ENCODE measurements at regions not wholly inside any gene's neighbourhood (a gene's known extent, or its start where the extent isn't known, plus 50 kb on each side); places are given as distances from the start of the nearest gene placed in this dataset.
A peak's percentile ranks its signal among the peaks of the same experiment; 100 is the strongest.

DNA sequence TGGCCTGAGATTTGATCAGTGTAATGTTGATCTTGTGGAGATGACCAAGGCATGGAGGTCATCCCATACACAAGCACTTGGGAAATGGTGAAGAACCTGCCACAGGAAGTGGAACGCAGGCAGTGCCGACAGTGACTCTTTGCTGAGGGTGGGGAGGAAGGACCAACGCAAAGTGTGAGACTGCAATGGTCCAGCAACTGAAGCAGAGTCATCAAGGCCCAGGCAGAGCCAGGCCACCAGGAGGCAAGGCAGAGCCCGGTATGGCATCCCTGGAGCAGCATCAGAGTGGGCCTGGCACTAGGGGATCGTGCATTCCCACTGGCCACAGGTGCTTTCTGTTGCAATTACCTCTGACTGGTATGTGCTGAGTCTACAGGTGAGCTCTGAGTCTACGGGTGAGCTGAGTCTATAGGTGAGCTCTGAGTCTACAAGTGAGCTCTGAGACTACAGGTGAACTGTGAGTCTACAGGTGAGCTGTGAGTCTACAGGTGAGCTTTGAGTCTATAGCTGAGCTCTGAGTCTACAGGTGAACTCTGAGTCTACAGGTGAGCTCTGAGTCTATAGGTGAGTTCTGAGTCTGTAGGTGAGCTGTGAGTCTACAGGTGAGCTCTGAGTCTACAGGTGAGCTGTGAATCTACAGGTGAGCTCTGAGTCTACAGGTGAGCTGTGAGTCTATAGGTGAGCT lies 132.9 kb downstream of the KLF6 start:
- 90% methylated on average over 3 of the region's 6 CpGs for WGBS (ENCODE audit: insufficient coverage, low coverage, low lambda C conversion rate, missing lambda C conversion rate)
- intact Hi-C loops (cut with DNase I) = no loop called here
- H3K27me3 ChIP-seq = no peaks in the 10 kb centered on the region
- no peak overlapping the region for H3K4me3 ChIP-seq
- no peak for ATAC-seq
- no peaks in the 10 kb centered on the region for H3K36me3 ChIP-seq
- no peaks in the 10 kb centered on the region for H3K4me1 ChIP-seq
- no peaks in the 10 kb centered on the region for H3K9me3 ChIP-seq
- H3K27ac ChIP-seq = no peak overlapping the region
- TF ChIP-seq, protein P1, sequence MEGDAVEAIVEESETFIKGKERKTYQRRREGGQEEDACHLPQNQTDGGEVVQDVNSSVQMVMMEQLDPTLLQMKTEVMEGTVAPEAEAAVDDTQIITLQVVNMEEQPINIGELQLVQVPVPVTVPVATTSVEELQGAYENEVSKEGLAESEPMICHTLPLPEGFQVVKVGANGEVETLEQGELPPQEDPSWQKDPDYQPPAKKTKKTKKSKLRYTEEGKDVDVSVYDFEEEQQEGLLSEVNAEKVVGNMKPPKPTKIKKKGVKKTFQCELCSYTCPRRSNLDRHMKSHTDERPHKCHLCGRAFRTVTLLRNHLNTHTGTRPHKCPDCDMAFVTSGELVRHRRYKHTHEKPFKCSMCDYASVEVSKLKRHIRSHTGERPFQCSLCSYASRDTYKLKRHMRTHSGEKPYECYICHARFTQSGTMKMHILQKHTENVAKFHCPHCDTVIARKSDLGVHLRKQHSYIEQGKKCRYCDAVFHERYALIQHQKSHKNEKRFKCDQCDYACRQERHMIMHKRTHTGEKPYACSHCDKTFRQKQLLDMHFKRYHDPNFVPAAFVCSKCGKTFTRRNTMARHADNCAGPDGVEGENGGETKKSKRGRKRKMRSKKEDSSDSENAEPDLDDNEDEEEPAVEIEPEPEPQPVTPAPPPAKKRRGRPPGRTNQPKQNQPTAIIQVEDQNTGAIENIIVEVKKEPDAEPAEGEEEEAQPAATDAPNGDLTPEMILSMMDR (IDR thresholded peaks at IDR 0.05) = no peak
- TF ChIP-seq POLR2A (IDR thresholded peaks at IDR 0.05) = no peak
- DNase-seq = no peak

DNA sequence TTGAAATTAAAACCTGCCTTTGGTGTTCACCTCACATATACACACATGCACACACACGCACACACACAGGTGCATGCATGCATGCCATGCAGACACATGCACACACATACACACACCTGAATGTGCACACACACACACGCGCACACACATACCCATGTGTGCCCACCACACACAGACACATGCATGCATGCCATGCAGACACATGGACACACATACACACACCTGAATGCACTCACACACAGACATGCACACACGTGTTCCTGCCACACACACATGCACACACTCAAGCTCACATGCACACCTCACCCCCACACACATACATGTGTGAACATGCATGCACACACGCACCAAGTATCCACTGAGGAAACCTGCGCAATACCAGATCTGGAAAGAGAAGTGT lies 136.4 kb downstream of the KLF6 start:
- no peak for TF ChIP-seq POLR2A (IDR thresholded peaks at IDR 0.05)
- TF ChIP-seq, protein P1 (IDR thresholded peaks at IDR 0.05) = no peak
- 87% methylated on average over 5 of the region's 6 CpGs for WGBS (ENCODE audit: insufficient coverage, low coverage, low lambda C conversion rate, missing lambda C conversion rate)
- no peak overlapping the region for H3K27ac ChIP-seq
- no peaks in the 10 kb centered on the region for H3K9me3 ChIP-seq
- H3K4me1 ChIP-seq = no peaks in the 10 kb centered on the region
- H3K36me3 ChIP-seq = no peaks in the 10 kb centered on the region
- DNase-seq (no peak), ATAC-seq (peak in 1 of 4 donors; percentile 26)
- H3K27me3 ChIP-seq = no peaks in the 10 kb centered on the region
- intact Hi-C loops (cut with DNase I) = no loop called here
- H3K4me3 ChIP-seq = no peak overlapping the region

DNA sequence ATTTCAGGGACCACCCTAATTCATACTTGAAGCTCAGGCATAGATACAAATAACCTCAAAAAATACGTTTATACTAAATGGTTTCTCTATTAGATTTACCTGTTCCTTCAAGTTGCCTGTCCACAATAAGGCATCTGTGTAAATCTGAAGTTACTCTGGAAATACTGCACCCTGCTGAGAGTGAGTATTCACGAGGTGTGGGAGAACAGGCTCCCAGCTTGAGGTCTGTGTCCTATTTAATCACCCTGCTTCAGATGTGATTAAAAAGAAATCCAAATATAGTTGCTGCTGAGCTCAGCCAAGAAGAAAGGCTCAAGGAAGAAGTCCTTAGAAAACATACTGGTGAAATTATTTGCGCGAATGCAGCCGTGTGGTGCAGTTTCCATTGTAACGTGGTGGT lies 136.8 kb downstream of the KLF6 start:
- no peaks in the 10 kb centered on the region for H3K27me3 ChIP-seq
- no peak for DNase-seq
- H3K4me3 ChIP-seq = no peak overlapping the region
- H3K9me3 ChIP-seq = no peaks in the 10 kb centered on the region
- no peaks in the 10 kb centered on the region for H3K4me1 ChIP-seq
- H3K27ac ChIP-seq = no peak overlapping the region
- intact Hi-C loops (cut with DNase I) = no loop called here
- TF ChIP-seq, protein P1 (IDR thresholded peaks at IDR 0.05) = no peak
- TF ChIP-seq POLR2A (IDR thresholded peaks at IDR 0.05) = no peak
- 77% methylated on average over 6 of the region's 6 CpGs for WGBS (ENCODE audit: insufficient coverage, low coverage, low lambda C conversion rate, missing lambda C conversion rate)
- H3K36me3 ChIP-seq = no peaks in the 10 kb centered on the region
- no peak for ATAC-seq

DNA sequence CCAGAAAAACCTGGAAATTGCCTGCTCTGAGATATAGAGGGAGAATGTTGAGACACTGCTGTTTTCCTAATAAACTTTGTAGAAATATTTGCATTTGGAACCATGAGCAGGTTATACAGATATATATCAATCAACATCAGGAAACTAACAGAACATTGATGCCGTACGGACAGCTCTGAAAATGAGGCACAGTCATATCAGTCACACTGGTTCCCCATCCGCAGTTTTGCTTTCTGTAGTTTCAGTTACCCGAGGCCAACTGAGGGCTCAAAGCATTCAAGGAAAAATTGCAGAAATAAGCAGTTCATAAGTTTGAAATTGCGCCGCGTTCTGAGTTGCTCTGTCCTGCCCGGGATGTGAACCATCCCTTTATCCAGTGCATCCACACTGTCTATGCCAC lies 137.9 kb downstream of the KLF6 start:
- TF ChIP-seq, protein P1 (IDR thresholded peaks at IDR 0.05) = no peak
- TF ChIP-seq POLR2A (IDR thresholded peaks at IDR 0.05) = no peak
- H3K27me3 ChIP-seq = no peaks in the 10 kb centered on the region
- intact Hi-C loops (cut with DNase I) = no loop called here
- H3K9me3 ChIP-seq = no peaks in the 10 kb centered on the region
- no peak for DNase-seq
- 67% methylated on average over 6 of the region's 8 CpGs for whole genome bisulfite sequencing (ENCODE audit: insufficient coverage, low coverage, low lambda C conversion rate, missing lambda C conversion rate)
- H3K36me3 ChIP-seq = no peaks in the 10 kb centered on the region
- H3K4me1 ChIP-seq = no peaks in the 10 kb centered on the region
- ATAC-seq = no peak
- H3K4me3 ChIP-seq = no peak overlapping the region
- no peak overlapping the region for H3K27ac ChIP-seq

DNA sequence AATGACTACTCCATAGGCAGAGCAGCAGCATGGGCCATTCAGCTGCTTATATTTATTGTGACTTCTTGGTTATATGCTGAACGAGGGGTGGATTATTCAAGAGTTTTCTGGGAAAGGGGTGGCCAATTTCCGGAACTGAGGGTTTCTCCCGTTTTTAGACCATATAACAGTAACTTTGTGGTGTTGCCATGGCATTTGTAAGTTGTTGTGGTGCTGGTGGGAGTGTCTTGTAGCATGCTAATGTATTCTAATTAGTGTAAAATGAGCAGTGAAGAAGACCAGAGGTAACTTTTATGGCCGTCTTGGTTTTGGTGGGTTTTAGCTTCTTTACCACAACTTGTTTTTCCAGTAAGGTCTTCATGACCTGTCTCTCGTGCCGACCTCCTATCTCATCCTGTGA lies 139.6 kb downstream of the KLF6 start:
- WGBS (ENCODE audit: insufficient coverage, low coverage, low lambda C conversion rate, missing lambda C conversion rate) = 70% methylated on average over 6 of the region's 6 CpGs
- no peak overlapping the region for H3K4me3 ChIP-seq
- no peaks in the 10 kb centered on the region for H3K36me3 ChIP-seq
- no peak overlapping the region for H3K27ac ChIP-seq
- H3K27me3 ChIP-seq = no peaks in the 10 kb centered on the region
- ATAC-seq (no peak), DNase-seq (no peak)
- no peaks in the 10 kb centered on the region for H3K4me1 ChIP-seq
- intact Hi-C loops (cut with DNase I) = no loop called here
- TF ChIP-seq, protein P1 (IDR thresholded peaks at IDR 0.05) = no peak
- no peak for TF ChIP-seq POLR2A (IDR thresholded peaks at IDR 0.05)
- H3K9me3 ChIP-seq = no peaks in the 10 kb centered on the region

Data from right lobe of liver (tissue), 6 donors.